CD4-positive, CD25-positive, alpha-beta regulatory T cell (primary cell): ENCODE measurements at regions not wholly inside any gene's neighbourhood (a gene's known extent, or its start where the extent isn't known, plus 50 kb on each side); places are given as distances from the start of the nearest gene placed in this dataset.

Experiments used
- ATAC-seq, 2 donors: fragments of 150-1000 bp; cut with Tn5 transposase; one replicate each; pipeline ENCODE4 v1.10.0; 2021; ENCODE audit warnings: low read depth in 2 of 2, moderate number of reproducible peaks in 2 of 2, moderate library complexity in 1 of 2
- DNase-seq, 3 donors: peaks; one replicate each; pipeline versions ENCODE4 v3.0.0 to v3.0.0-alpha.2; 2012 to 2022; ENCODE audit warnings: mixed read lengths in 1 of 3
- H3K27ac ChIP-seq: one replicate; pipeline ENCODE4 v1.7.0; 2013; ENCODE audit warnings: mild to moderate bottlenecking, low read length; ENCODE audit not compliant: insufficient read depth, poor library complexity, severe bottlenecking
- H3K27me3 ChIP-seq: one replicate; pipeline ENCODE4 v1.7.0; 2013; ENCODE audit warnings: low read length; ENCODE audit not compliant: control insufficient read depth, insufficient read depth
- H3K36me3 ChIP-seq: one replicate; pipeline ENCODE4 v1.7.0; 2013; ENCODE audit warnings: mild to moderate bottlenecking, low read length, moderate library complexity; ENCODE audit not compliant: control insufficient read depth, insufficient read depth
- H3K4me1 ChIP-seq: 2 replicates; pipeline ENCODE4 v1.7.0; 2013; ENCODE audit warnings: mild to moderate bottlenecking, low read length; ENCODE audit not compliant: insufficient read depth, control insufficient read depth, poor library complexity, severe bottlenecking
- H3K4me3 ChIP-seq: one replicate; pipeline ENCODE4 v1.7.0; 2013; ENCODE audit warnings: low read depth, mild to moderate bottlenecking, low read length, moderate library complexity
- H3K9me3 ChIP-seq, 2 experiments: 1 replicate in 1 of 2; 2 replicates in 1 of 2; pipeline ENCODE4 v1.7.0; 2013; ENCODE audit warnings: low read length in 2 of 2, mild to moderate bottlenecking in 1 of 2, moderate library complexity in 1 of 2; ENCODE audit not compliant: control insufficient read depth in 2 of 2
- H3K27ac Mint-ChIP-seq, 3 donors: one replicate each; pipeline ENCODE4 v1.8.0; 2020 to 2022; ENCODE audit warnings: mild to moderate bottlenecking in 3 of 3, mixed read lengths in 3 of 3, moderate library complexity in 2 of 3
- H3K27me3 Mint-ChIP-seq: one replicate; pipeline ENCODE4 v1.8.0; 2022; ENCODE audit warnings: mild to moderate bottlenecking, mixed read lengths
- H3K36me3 Mint-ChIP-seq: one replicate; pipeline ENCODE4 v1.8.0; 2020; ENCODE audit warnings: mixed read lengths
- H3K4me1 Mint-ChIP-seq, 4 donors: one replicate each; pipeline ENCODE4 v1.8.0; 2020 to 2022; ENCODE audit warnings: mixed read lengths in 4 of 4, mild to moderate bottlenecking in 1 of 4
- H3K4me3 Mint-ChIP-seq, 4 donors: one replicate each; pipeline ENCODE4 v1.8.0; 2020 to 2022; ENCODE audit warnings: mild to moderate bottlenecking in 4 of 4, mixed read lengths in 4 of 4, moderate library complexity in 3 of 4
- H3K9me3 Mint-ChIP-seq, 7 donors: one replicate each; pipeline ENCODE4 v1.8.0; 2020 to 2022; ENCODE audit warnings: mixed read lengths in 7 of 7, mild to moderate bottlenecking in 3 of 7, moderate library complexity in 2 of 7

- no peaks in the 10 kb centered on the region for H3K4me1 ChIP-seq
- no peak overlapping the region for H3K27ac ChIP-seq
- no peaks in the 10 kb centered on the region for H3K36me3 ChIP-seq
- Mint-ChIP-seq H3K4me3 (no peak overlapping the region), H3K27me3 (peaks cover 9% of the 10 kb centered on the region), H3K9me3 (peaks cover 0 to 2% (median 0%) of the 10 kb centered on the region in 7 donors), H3K36me3 (no peaks in the 10 kb centered on the region), H3K4me1 (no peaks in the 10 kb centered on the region), H3K27ac (no peak overlapping the region)
- peaks cover 2% of the 10 kb centered on the region for H3K27me3 ChIP-seq
- no peaks in the 10 kb centered on the region for H3K9me3 ChIP-seq
- ATAC-seq, result no peak
- DNase-seq, result no peak
- H3K4me3 ChIP-seq, result no peak overlapping the region
Measured at GRCh38 chr4:138833974-138834373, 181.6 kb upstream of the NOCT start.

DNA sequence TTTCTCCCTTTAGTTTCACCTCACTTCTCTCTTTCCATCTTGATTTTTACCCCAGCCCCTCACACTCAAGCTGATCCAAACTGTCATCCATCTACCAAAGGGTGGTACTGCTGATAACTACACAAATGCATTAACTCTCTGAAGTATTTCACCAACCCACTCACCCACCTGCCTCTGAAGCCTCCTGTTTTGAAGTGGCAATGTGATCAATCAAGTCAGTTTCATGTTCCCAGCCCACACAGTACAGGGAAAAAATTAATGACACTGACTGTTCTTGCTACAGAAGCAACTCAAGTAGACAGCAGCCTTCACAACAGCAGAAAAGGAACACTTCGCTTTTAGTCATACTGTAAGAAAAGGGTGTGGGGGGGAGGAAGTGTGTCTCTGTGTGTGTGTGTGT, 183.0 kb upstream of the NOCT start:
- Mint-ChIP-seq H3K4me1 (no peaks in the 10 kb centered on the region), H3K9me3 (peaks cover 0 to 2% (median 0%) of the 10 kb centered on the region in 7 donors)
- DNase-seq, result no peak

GRCh38 chr4:138831948-138832347, 183.6 kb upstream of the NOCT start:
- no peak overlapping the region for H3K27ac Mint-ChIP-seq
- H3K27ac ChIP-seq, result no peak overlapping the region
- no peak overlapping the region for H3K4me3 ChIP-seq
- ATAC-seq (no peak), DNase-seq (no peak)
- no peaks in the 10 kb centered on the region for H3K4me1 Mint-ChIP-seq
- H3K36me3 Mint-ChIP-seq, result no peaks in the 10 kb centered on the region
- H3K36me3 ChIP-seq, result no peaks in the 10 kb centered on the region
- H3K27me3 Mint-ChIP-seq, result no peaks in the 10 kb centered on the region
- peaks cover 2% of the 10 kb centered on the region for H3K27me3 ChIP-seq
- no peaks in the 10 kb centered on the region for H3K9me3 ChIP-seq
- no peak overlapping the region for H3K4me3 Mint-ChIP-seq
- H3K4me1 ChIP-seq, result no peaks in the 10 kb centered on the region
- H3K9me3 Mint-ChIP-seq, result peaks cover 0 to 2% (median 0%) of the 10 kb centered on the region in 7 donors

More for the DNA sequence above, 183.0 kb upstream of the NOCT start:
- H3K4me3 ChIP-seq, result no peak overlapping the region
- no peaks in the 10 kb centered on the region for H3K27me3 Mint-ChIP-seq
- no peak overlapping the region for H3K4me3 Mint-ChIP-seq
- no peaks in the 10 kb centered on the region for H3K36me3 Mint-ChIP-seq
- no peak overlapping the region for H3K27ac Mint-ChIP-seq
- ATAC-seq, result no peak
- no peaks in the 10 kb centered on the region for H3K36me3 ChIP-seq
- H3K27ac ChIP-seq, result no peak overlapping the region
- no peaks in the 10 kb centered on the region for H3K4me1 ChIP-seq
- H3K27me3 ChIP-seq, result peaks cover 2% of the 10 kb centered on the region
- no peaks in the 10 kb centered on the region for H3K9me3 ChIP-seq

GRCh38 chr4:138828926-138829325, 186.7 kb upstream of the NOCT start:
- H3K4me1 ChIP-seq, result no peaks in the 10 kb centered on the region
- H3K27me3 Mint-ChIP-seq, result no peaks in the 10 kb centered on the region
- DNase-seq (no peak), ATAC-seq (no peak)
- no peak overlapping the region for H3K27ac ChIP-seq
- H3K36me3 ChIP-seq, result no peaks in the 10 kb centered on the region
- H3K4me3 ChIP-seq, result no peak overlapping the region
- H3K9me3 ChIP-seq, result no peaks in the 10 kb centered on the region
- H3K27ac Mint-ChIP-seq, result no peak overlapping the region
- H3K4me1 Mint-ChIP-seq, result no peaks in the 10 kb centered on the region
- H3K27me3 ChIP-seq, result peaks cover 2% of the 10 kb centered on the region
- no peaks in the 10 kb centered on the region for H3K36me3 Mint-ChIP-seq
- no peak overlapping the region for H3K4me3 Mint-ChIP-seq
- H3K9me3 Mint-ChIP-seq, result no peaks in the 10 kb centered on the region

DNA sequence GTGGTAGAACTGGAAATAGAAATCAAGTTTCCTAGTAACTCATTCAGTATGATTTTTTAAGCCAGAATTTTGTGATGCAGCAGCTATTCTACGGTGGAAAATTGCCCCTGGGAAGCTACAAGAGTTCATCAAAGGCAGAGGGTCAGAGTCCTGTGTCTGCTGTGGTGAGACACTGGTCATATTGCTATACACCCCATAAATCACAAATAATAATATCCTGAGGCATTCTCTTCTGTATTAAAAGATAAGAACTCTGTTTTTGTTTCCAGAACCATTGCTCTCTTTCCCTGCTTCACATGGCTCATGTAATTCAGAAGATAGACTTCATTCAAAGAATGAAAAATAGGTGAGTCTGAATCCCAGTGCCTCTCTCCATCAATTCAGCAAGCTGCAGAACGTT, 188.8 kb upstream of the NOCT start:
- no peak overlapping the region for H3K4me3 Mint-ChIP-seq
- H3K4me1 Mint-ChIP-seq, result no peaks in the 10 kb centered on the region
- H3K27me3 Mint-ChIP-seq, result no peaks in the 10 kb centered on the region
- H3K27ac Mint-ChIP-seq, result no peak overlapping the region
- DNase-seq (no peak), ATAC-seq (no peak)
- H3K36me3 ChIP-seq, result no peaks in the 10 kb centered on the region
- H3K4me3 ChIP-seq, result no peak overlapping the region
- no peaks in the 10 kb centered on the region for H3K9me3 Mint-ChIP-seq
- H3K27me3 ChIP-seq, result peaks cover 2% of the 10 kb centered on the region
- H3K36me3 Mint-ChIP-seq, result no peaks in the 10 kb centered on the region
- H3K9me3 ChIP-seq, result no peaks in the 10 kb centered on the region
- no peaks in the 10 kb centered on the region for H3K4me1 ChIP-seq
- H3K27ac ChIP-seq, result no peak overlapping the region

GRCh38 chr4:138826322-138826721, 189.3 kb upstream of the NOCT start:
- no peaks in the 10 kb centered on the region for H3K4me1 Mint-ChIP-seq
- Histone ChIP-seq H3K4me1 (no peaks in the 10 kb centered on the region), H3K9me3 (no peaks in the 10 kb centered on the region), H3K36me3 (no peaks in the 10 kb centered on the region), H3K27me3 (peaks cover 2% of the 10 kb centered on the region), H3K4me3 (no peak overlapping the region), H3K27ac (no peak overlapping the region)
- ATAC-seq (no peak), DNase-seq (no peak)
- no peaks in the 10 kb centered on the region for H3K9me3 Mint-ChIP-seq
- no peaks in the 10 kb centered on the region for H3K27me3 Mint-ChIP-seq
- no peak overlapping the region for H3K4me3 Mint-ChIP-seq
- H3K36me3 Mint-ChIP-seq, result no peaks in the 10 kb centered on the region
- H3K27ac Mint-ChIP-seq, result no peak overlapping the region

DNA sequence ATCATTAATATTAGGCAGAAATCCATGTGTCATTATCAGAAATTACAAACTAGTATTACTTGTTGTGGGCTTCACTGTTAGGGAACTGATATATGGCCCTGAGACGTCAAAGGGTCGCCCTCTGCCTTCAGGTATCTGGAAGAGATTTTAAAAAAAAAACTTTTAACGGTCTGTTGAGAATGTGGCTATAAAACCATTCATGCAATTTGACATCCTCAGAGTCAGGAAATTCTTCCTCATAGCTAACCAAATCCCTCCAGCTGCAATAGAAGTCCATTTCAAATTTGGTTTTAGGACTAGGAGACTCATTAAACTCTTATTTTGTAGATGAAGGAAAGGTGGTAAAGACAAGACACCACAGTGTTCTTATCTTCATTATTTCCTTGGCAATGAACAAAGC, 194.2 kb upstream of the NOCT start:
- H3K9me3 ChIP-seq, result no peaks in the 10 kb centered on the region
- H3K27me3 ChIP-seq, result no peaks in the 10 kb centered on the region
- H3K36me3 Mint-ChIP-seq, result no peaks in the 10 kb centered on the region
- H3K4me3 Mint-ChIP-seq, result no peak overlapping the region
- DNase-seq (no peak), ATAC-seq (no peak)
- no peak overlapping the region for H3K4me3 ChIP-seq
- H3K36me3 ChIP-seq, result no peaks in the 10 kb centered on the region
- no peaks in the 10 kb centered on the region for H3K4me1 Mint-ChIP-seq
- peaks cover 0 to 2% (median 0%) of the 10 kb centered on the region in 7 donors for H3K9me3 Mint-ChIP-seq
- H3K4me1 ChIP-seq, result no peaks in the 10 kb centered on the region
- no peak overlapping the region for H3K27ac Mint-ChIP-seq
- H3K27ac ChIP-seq, result no peak overlapping the region
- H3K27me3 Mint-ChIP-seq, result no peaks in the 10 kb centered on the region

- H3K4me1 Mint-ChIP-seq, result no peaks in the 10 kb centered on the region
- no peaks in the 10 kb centered on the region for H3K36me3 ChIP-seq
- H3K27me3 ChIP-seq, result no peaks in the 10 kb centered on the region
- H3K27ac ChIP-seq, result no peak overlapping the region
- H3K36me3 Mint-ChIP-seq, result no peaks in the 10 kb centered on the region
- ATAC-seq (no peak), DNase-seq (no peak)
- peaks cover 6% of the 10 kb centered on the region for H3K27me3 Mint-ChIP-seq
- peaks cover 0 to 3% (median 0%) of the 10 kb centered on the region in 7 donors for H3K9me3 Mint-ChIP-seq
- no peak overlapping the region for H3K4me3 ChIP-seq
- H3K9me3 ChIP-seq, result no peaks in the 10 kb centered on the region
- H3K27ac Mint-ChIP-seq, result no peak overlapping the region
- no peaks in the 10 kb centered on the region for H3K4me1 ChIP-seq
- no peak overlapping the region for H3K4me3 Mint-ChIP-seq
Measured at GRCh38 chr4:138816875-138817274, 198.7 kb upstream of the NOCT start.
